NOMO-1 treated with dmso at 0.1 percent for 144 hours (cell line): ENCODE measurements at regions not wholly inside any gene's neighbourhood (a gene's known extent, or its start where the extent isn't known, plus 50 kb on each side); places are given as distances from the start of the nearest gene placed in this dataset.
"Not testable (repeated sequence)": the region's sequence is repeated elsewhere in the genome, so short reads cannot be mapped to it uniquely, and the experiment has no call there.

ENCODE experiments used
- DNase-seq: peaks from one replicate; lab custom pipeline; 2025; ENCODE audit not compliant: unreplicated experiment; lab: John Stamatoyannopoulos, UW

DNA sequence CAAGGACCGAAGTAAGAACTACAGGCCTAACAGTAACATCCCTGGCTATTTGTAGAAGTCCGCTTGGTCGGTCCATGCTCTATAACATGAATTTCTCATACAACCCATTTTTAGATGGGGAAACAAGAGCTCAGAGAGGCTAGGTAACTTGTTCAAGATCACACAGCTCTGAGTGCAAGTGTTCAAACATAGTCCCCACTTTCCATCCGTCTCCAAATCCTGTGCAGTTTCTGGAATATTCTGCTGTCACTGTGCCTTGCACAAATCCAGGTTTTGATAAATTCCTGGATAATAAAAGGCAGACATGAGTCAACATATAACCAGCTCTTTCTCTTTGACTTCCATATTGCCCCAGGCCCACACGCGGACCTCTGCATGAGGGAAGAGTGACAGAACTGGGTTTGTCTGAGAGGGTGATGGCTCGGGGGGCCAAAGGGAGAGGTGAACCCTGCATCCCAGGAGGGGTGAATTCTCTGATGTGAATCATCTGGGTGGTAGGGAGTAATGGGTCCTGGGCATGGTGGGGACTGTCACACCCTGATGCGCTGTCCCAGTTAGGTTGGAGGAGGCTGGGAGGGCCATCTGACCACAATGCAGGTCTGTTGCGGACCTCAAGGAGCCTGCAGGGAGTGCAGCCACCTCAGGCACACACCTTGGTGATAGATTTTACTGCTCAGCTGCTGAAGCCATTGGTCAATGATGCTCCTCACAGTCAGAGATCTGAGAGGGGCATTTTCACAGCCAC lies 162.2 kb downstream of the SMAD6 start:
- no peak for DNase-seq

DNA sequence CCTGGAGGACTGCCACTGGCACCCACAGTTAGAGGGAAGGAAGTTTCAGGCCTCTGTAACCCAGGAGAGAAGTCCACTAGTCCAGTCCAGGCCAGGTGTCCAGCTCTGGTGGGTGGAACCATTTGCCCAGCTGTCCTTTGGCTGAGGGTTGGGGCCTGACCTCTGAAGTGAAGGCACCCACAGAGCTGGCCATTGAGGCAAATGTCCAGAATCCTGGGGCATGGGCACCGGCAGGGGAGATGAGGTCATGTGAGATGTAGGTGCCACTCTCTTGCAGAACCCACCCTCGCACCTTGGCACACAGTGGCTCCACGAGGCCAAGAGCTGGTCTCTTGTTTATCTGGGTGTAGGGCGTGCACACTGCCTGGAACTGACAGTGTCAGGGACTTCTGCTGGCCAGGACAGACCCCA lies 162.8 kb downstream of the SMAD6 start:
- no peak for DNase-seq

DNA sequence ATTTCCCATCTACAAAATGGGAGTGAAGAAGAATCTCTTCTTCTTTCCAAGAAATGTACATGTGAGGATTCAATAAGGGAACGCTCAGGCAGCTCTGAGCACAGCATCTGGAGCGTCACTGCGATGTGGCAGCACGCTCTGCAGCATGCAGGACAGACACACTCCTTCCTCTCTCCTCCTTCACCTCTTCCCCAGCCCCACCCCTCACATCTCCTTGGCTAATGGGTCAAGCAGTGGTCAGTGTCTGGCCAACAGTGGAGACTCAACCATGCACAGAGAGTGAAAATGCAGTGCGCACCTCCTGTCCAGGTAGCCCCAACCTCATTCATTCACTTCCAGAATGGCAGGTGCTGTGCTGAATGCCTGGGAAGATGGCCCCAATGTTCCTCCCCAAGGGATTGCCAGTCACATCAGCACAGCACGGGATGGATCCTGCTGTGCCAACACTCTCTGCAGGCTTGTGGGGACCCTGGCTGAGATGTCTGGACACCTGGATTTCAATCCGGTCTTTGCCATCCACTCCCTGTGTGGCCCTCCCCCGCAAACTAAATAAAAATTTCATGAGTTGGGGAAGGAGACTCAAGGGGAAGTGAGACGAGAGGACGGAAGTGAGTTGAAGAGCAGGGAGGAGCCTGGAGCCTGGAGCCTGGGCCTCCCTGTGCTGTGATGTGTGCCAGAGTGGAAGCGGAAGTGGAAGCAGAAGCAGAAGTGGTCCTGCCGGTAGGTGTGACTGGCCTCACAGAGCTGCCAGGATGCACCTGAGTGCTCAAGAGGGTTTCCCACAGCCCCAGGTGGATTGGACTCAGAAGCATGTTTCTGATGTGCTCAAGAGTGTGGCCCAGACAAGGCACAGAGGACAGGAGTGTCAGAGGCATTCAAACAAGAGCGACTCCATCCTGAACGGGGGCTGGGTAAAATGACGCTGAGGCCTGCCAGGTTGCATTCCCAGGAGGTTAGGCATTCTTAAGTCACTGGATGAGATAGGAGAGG lies 163.9 kb downstream of the SMAD6 start:
- DNase-seq = peak; percentile 98

DNA sequence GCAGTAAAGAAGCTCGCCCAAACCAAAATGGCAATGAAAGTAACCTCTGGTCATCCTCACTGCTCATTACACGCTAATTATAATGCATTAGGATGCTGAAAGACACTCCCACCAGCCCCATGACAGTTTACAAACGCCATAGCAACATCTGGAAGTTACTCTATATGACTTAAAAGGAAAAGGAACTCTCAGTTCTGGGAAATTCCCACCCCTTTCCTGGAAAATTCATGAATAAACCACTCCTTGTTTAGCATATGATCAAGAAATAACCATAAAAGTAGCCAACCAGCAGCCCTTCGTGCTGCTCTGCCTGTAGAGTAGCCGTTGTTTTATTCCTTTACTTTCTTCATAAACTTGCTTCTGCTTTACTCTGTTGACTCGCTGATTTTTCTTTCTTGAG lies 164.6 kb downstream of the SMAD6 start:
- no peak for DNase-seq

DNA sequence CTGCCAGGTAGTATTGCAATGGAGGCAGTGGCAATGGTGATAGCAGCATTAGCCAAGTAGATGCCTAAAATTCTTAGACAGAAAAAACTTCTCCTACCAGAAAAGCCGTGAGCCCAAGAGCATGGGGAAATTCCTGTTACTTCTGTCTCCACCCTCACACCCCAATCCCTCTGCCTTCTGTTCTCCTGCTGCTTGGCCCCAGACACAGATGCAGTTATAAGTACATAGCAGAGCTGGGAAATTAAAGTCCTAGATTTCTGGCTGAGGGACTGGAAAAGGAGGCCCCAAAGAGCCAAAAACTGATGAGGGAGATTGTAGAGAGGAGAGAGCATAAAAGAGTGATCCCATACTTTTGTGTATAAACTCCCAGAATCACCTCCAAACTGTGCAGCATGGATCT lies 166.9 kb downstream of the SMAD6 start:
- no peak for DNase-seq

DNA sequence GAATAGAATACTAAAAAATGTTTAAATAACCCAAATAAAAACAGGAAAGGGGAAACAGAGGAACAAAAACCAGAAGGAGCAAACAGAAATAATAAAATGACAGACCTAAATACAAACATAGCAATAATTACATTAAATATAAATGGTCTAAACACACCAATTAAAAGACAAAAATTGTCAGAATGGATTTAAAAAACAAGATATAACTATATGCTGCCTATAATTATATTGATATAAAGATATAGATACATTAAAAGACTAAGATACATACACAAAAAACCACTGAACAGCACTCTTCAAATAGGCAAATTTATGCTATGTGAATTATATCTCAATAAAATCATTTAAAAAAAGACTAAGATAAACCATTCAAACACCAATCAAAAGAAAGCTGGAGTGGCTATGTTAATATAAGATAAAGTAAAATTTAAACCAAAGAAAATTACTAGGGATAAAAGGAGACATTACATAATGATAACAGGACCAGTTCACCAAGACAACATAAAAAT lies 168.9 kb downstream of the SMAD6 start:
- DNase-seq = no peak

DNA sequence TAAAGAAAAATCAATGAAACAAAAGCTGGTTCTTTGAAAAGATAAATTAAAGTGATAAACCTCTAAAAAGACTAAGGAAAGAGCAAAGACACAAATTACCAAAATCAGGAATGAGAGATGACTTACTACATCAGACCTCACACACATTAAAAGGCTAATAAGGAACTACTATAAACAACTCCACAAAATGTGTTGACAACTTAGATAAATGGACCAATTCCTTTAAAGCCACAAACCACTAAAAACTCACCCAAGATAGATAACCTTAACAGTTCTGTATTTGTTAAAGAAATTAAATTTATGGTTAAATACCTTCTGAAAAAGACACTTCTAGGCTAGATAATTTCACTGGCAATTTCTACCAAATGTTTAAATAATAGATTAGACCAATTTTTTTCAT lies 170.4 kb downstream of the SMAD6 start:
- no peak for DNase-seq

DNA sequence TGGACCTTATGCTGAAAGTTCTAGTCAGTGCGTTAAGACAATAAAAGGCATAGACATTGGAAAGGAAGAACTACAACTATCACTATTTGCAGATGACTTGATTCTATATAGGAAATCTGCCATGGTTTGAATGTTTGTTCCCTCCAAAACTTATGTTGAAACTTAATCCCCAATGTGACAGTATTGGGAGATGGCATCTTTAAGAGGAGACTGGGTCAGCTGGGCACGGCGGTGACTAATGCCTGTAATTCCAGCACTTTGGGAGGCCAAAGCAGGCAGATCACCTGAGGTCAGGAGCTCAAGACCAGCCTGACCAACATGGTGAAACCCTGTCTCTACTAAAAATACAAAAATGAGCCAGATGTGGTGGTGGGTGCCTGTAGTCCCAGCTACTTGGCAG lies 171.3 kb downstream of the SMAD6 start:
- not testable (repeated sequence) for DNase-seq

DNA sequence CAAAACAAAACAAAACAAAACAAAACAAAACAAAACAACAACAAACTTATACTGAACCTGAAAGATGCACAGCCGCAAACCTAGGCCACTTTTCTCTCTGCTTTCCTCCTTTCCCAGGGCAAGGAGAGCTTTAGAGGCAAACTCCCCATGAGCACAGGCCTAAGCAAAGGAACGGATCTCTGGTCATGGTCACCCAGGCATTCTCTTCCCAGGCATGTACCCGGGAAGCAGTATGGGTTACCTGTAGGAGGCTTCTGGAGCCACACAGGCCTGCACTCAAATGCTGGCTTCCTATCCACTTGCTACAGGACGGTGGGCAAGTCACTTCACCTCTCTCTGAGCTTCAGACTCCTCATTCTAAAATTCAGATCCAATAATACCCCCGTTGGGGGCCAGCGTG lies 171.8 kb downstream of the SMAD6 start:
- DNase-seq = no peak

DNA sequence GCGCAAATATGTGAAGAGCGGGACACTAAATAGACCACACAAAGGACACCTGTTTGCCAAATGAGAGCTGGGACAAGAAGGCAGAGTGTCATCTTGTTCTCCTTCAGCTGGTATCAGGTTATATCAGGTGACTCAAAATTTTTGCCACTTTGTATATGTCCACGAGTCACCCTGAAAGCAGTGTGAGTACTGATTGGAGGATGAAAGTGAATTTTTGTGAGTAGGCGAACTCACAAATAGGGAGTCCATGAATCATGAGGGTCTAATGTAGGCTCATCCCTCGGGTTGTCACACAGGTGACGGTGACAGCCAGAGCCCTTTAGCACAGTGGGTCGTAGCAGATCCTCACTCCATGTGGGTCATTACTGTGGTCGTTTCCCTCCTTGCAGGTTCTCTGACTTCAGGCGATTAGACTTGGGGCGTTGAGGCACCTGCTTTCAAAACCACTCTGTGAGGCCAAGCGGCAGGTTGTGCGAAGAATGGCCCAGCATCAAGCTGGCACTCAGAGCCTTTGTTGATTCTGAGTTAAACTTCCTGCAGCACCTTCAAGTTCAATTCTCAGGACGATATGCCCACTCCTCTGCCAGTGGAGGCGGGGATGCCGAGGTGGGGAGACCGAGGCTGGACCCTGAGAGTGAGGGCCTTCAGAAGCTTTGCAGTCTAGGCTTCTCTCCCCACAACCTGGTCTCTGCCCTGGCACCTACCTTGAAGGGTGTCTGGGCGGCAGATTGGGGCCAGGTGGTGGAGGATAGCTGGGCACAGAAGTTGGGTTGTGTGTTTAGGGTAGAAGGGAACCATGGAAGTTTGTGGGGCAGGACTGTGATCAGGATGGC lies 173.8 kb downstream of the SMAD6 start:
- DNase-seq = no peak

DNA sequence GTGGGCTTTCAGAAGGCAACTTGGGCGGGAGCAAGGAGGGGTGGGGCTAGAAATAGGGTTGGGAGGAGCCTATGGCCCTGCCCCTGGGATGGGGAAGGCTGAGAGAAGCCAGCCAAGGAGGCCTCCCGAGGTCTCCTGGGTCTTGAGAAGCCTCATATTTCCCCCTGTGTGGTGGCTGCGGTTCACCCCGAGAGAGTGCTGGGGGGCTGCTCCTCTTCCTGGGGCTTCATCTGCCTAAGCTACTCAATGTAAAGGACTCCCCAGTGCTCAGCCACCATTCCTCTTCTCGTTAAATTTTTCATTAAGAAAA lies 174.3 kb downstream of the SMAD6 start:
- no peak for DNase-seq

DNA sequence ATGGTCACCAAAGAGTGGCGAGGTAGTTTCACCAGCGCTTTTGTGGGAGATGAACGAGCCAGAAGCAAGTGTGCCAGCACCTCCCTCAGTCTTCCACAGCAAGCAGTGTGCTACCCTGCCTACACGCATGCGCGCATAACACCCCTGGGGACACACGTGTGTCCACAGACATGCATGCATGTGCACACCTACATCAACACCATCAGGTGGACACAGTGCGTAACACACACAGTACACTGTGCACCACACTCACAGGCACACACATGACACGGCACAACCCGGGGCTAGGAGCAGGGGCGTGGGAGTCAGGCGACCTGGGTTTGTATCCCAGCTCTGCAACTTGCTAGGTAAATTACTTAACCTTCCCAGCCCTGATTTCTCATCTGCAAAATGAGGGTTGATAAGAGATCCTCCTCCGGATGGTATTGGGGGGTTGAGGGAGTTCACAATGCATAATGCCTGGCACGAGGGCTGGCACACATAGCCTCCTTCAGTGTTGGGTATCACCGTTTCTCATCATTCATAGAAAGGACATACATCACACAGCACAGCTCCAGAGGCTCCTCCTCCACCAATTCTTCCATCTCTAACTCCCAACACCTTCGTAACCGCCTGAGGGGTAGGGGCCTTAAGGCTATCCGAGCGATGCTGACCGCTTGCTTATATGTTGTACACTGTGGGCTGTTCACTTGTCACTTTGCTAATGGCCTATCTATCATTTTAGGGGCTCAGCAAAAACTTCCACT lies 174.9 kb downstream of the SMAD6 start:
- DNase-seq = no peak

DNA sequence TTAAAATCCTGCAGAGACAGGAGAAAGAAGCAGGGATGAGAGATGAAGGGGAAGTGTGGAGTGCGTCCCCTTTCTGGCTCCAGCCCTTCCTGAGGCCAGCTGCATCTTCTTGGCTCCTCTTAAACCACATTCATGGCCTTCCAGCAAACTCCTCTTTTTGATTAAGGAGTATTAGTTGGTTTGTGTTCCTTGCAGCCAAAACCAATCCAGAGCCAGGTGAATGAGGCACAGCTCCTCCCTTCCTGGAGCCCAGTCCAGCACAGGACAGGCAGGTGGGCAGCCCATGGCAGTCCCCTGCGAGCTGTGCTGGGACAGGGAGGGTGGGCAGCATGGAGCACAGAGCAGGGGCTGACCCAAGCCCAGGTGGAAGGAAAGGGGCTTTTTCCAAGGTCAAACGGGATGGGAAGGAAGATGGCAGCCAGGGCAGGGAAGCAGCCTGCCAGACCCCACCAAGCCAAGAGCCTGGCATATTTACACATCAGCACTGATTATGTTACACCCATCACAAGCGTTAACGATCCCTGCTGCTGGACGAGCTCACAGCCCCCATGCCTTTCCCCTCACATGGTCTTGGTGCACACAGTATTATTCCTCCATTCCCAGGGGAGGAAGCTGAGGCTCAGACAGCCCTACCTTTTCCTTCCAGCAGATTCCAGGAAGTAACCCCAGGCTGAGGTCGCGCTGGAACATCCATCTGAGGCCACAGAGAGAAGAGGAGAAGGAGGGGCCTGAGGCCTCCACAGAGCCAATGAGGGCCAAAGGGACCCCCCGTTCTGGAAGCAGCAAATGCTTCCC lies 175.6 kb downstream of the SMAD6 start:
- DNase-seq = no peak

DNA sequence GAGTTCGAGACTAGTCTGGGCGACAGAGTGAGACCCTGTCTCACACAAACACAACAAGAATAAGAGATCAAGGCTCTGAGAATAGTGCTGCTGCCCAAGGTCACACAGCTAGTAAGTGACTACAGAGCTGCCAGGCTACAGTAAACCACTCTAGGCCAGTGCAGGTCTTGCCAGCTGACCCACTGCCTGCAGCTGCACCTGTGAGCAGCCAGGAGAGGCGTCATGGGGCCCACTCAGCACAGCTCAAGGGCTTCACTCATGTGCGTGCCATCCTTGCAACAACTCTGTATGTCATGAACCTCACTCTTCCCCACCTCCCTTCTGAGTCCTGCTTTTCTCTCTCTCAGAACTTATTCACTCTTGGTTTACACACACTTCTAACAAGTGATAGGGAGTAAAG lies 176.7 kb downstream of the SMAD6 start:
- DNase-seq = no peak

DNA sequence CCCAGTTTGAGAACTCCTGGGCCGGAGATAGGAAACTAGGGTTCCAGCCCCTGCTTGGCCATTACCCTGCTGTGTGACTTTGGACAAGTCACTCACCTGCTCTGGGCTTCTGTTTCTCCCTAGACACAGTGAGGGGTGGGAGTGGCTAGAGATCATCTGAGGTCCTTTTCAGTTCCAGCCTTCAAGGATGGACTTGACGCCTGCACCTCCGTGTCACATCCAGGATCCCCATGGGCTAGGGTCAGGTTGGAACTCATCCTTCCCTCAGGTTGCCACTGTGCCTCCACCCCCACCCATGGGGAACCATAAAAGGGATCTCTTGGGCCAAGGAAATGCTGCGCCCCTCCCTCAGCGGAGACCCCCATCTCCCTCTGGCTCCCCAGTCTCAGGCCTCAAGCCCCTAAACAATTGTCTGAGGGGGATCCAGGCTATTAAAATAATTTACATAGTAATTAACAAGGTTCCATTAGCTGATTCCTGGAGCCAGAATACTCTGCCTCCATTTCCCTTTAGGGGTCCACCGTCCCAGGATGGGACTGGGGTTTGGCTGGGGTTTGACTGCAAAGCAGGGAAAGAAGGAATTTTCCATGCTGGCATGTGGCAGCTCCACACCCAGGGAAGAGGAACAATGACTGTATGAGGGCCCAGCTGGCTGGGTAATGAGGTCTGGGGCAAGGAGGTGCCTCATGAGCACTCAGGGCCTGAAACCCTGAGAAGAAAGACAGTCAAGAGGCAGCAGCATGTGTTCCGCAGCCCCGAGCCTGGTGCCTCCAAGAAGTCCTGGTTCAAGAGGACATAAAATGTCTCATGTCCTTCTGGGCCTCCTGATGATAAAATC lies 177.7 kb downstream of the SMAD6 start:
- DNase-seq = no peak

DNA sequence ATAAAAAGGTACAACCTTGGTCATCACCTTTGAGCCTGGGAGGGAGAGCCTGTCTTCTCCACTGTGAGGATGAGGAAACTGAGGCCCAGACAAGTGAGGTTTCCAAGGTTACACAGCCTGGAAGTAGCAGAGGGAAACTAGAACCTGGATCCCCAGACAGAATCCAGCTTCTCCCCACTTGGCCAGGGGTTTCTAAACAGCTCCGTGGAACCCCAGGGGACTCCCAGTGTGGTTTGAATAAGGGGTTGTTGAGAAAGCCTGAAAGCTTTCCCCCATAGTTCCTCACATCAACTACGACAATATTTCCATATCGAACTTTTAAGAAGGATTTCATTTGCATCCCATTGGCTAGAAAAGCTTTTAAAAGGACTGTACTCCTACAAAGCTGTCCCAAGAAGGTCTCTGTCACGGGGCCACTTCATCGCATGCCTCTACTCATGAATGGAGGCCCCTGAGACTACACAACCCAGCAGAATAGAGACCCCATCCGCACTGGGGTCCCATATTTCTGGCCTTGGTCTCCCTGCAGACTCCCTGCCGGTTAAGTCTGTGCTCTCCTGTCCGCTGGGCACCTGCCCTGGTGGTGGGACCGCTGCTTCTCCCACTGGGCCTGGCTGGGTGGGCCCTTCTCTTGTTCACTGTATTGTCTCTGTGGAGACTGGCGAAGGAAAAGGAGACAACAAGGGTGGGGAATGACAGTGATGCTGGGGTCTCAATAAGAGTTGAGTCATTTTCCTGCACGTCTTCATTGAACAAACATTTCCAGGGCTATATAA lies 178.5 kb downstream of the SMAD6 start:
- DNase-seq = no peak

DNA sequence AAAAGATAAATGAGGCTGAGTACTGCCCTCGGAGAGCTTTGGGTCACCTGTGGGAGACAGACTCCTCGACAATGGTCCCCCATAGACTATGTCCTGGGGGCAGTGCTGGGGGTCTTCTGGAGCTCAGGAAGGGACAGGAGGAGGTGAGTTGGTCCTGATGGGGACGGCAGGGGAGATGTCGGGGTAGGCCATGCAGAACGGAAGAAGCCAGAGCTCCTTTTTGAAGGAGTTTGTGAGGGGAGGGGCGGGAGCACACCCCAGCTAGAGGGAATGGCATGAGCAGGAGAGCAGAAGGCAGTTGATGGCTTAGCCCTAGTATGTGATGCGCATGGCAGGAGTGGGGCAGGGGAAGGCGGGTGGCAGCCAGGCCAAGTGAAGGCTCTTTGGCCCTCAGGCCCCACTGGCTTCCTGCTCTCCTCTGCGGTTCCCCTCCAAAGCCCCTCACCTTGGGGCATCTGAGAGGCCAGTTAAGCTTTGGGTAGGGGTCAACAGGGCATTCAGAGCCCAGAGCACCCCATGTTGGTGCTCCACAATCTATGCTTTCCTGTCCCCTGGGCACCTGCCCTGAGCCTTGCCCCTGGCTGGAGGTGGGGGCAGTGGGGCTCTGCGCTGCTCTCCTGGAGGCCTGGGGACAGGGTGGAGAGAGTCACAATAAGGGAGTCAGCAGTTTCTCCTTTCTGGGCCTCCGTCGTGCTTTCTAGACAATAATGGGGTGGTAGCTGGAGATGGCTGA lies 179.3 kb downstream of the SMAD6 start:
- DNase-seq = no peak
